ENCODE measurements at regions not wholly inside any gene's neighbourhood (a gene's known extent, or its start where the extent isn't known, plus 50 kb on each side); places are given as distances from the start of the nearest gene placed in this dataset.
"Not testable (repeated sequence)": the region's sequence is repeated elsewhere in the genome, so short reads cannot be mapped to it uniquely, and the experiment has no call there.

DNA sequence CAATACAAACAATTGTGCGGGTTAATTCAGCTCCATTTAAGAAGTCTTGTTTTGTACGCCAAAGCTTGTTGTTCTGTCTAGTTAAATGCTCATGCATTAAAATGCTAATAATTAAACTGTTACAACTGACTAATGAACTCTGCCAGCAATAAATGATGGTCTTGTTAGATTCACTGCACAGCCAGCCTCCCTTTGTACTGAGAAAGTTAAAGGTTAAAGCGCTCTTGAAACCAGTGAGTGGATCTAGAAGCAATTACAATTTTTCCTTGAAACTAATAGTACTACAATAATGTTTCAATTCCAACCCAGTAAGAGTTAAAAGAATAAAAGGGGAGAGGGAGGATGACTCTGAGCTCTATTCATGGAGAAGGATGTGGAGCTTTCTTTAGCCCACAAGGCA is 233.0 kb downstream of the EMX2 start:
- H3K4me3 ChIP-seq (ENCODE audit: low read depth, low read length), result no peak overlapping the region
- H3K9me3 ChIP-seq (ENCODE audit: control insufficient read depth, insufficient read depth, low read depth, low read length), result no peaks in the 10 kb centered on the region
- no peaks in the 10 kb centered on the region for H3K36me3 ChIP-seq (ENCODE audit: control insufficient read depth in 2 of 2, insufficient read depth in 1 of 2, low read length in 2 of 2)
- CTCF ChIA-PET, result interaction anchor here (0.7 to 1.5 kb wide), 2 partner anchors 12 to 237 kb away, joined by 4 to 5 read pairs; no protein-coding TSS in a partner anchor
- no peak overlapping the region for H3K27ac ChIP-seq (ENCODE audit: extremely low read depth, low read depth, low read length)
- no peak for TF ChIP-seq HOXC10 (CRISPR knock-in tag; IDR thresholded peaks at IDR 0.05)
- TF ChIP-seq ZNF768 (tag by site-specific recombination; IDR thresholded peaks at IDR 0.05), result no peak
- no peak for TF ChIP-seq ZNF654 (tag by site-specific recombination; IDR thresholded peaks at IDR 0.05; ENCODE audit: low read depth)
- POLR2A ChIA-PET, result no interaction called here
- H3K4me1 ChIP-seq (ENCODE audit: control insufficient read depth, insufficient read depth, low read length), result no peaks in the 10 kb centered on the region

DNA sequence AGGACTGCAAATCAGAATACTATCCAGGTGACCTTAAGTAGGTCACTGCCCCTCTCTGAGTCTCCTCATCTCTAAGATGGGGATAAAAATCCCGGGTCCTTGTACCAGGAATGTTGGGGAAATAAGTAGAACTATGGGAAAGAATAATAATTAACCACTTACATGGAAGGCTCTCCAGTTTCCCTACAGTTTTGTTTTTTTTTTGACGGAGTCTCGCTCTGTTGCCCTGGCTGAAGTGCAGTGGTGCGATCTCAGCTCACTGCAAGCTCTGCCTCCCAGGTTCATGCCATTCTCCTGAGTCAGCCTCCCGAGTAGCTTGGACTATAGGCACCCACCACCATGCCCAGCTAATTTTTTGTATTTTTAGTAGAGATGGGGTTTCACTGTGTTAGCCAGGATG is 234.7 kb downstream of the EMX2 start:
- H3K36me3 ChIP-seq (ENCODE audit: control insufficient read depth in 2 of 2, insufficient read depth in 1 of 2, low read length in 2 of 2); H3K27ac ChIP-seq (ENCODE audit: extremely low read depth, low read depth, low read length); H3K4me1 ChIP-seq (ENCODE audit: control insufficient read depth, insufficient read depth, low read length); H3K9me3 ChIP-seq (ENCODE audit: control insufficient read depth, insufficient read depth, low read depth, low read length); H3K4me3 ChIP-seq (ENCODE audit: low read depth, low read length); CTCF ChIA-PET: not testable (repeated sequence)
- POLR2A ChIA-PET, result interaction anchor here (0.7 kb wide), 1 partner anchor 1234 kb away, joined by 3 read pairs; no protein-coding TSS in a partner anchor

DNA sequence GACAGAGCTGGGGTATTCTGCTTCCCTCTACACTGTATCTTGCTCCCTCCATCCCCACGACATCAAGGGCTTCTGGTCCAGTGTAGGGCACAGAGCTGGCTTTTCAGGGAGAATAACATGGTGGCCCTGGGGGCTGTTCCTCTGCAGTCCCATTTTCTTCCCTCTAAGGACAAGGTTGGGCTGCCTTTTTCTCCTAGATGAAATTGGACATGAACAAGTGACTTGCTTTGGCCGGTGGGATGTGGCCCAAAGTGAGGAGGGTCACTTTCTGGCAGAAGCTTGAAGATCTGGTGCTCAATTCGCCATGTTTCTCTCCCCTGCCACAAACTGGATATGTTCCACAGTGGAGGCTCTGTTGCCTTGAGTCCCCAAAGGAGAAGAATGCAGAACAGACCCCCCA is 235.7 kb downstream of the EMX2 start:
- no peak overlapping the region for H3K27ac ChIP-seq (ENCODE audit: extremely low read depth, low read depth, low read length)
- no peaks in the 10 kb centered on the region for H3K9me3 ChIP-seq (ENCODE audit: control insufficient read depth, insufficient read depth, low read depth, low read length)
- H3K4me1 ChIP-seq (ENCODE audit: control insufficient read depth, insufficient read depth, low read length), result no peaks in the 10 kb centered on the region
- ChIA-PET CTCF (interaction anchor here (0.9 kb wide), 1 partner anchor 561 kb away, joined by 5 read pairs; no protein-coding TSS in a partner anchor), POLR2A (no interaction called here)
- no peak overlapping the region for H3K4me3 ChIP-seq (ENCODE audit: low read depth, low read length)
- no peaks in the 10 kb centered on the region for H3K36me3 ChIP-seq (ENCODE audit: control insufficient read depth in 2 of 2, insufficient read depth in 1 of 2, low read length in 2 of 2)
- TF ChIP-seq FEZF1 (tag by site-specific recombination; IDR thresholded peaks at IDR 0.05) (no peak), ZBTB21 (tag by site-specific recombination; IDR thresholded peaks at IDR 0.05) (no peak), ZNF354C (tag by site-specific recombination; IDR thresholded peaks at IDR 0.05; ENCODE audit: borderline replicate concordance, low read depth) (no peak), ZNF837 (tag by site-specific recombination; IDR thresholded peaks at IDR 0.05) (no peak), ZNF747 (tag by site-specific recombination; IDR thresholded peaks at IDR 0.05) (no peak), WT1 (tag by site-specific recombination; IDR thresholded peaks at IDR 0.05) (no peak), KLF7 (tag by site-specific recombination; IDR thresholded peaks at IDR 0.05; ENCODE audit: borderline replicate concordance) (no peak), ZNF423 (tag by site-specific recombination; IDR thresholded peaks at IDR 0.05) (no peak), ZNF202 (tag by site-specific recombination; IDR thresholded peaks at IDR 0.05; ENCODE audit: borderline replicate concordance) (no peak), ZNF768 (tag by site-specific recombination; IDR thresholded peaks at IDR 0.05) (no peak), HOXA7 (CRISPR knock-in tag; IDR thresholded peaks at IDR 0.05; ENCODE audit: borderline replicate concordance) (no peak), ZSCAN23 (tag by site-specific recombination; IDR thresholded peaks at IDR 0.05) (no peak), SALL2 (tag by site-specific recombination; IDR thresholded peaks at IDR 0.05; ENCODE audit: borderline replicate concordance) (no peak)
- TF ChIP-seq, protein P1, sequence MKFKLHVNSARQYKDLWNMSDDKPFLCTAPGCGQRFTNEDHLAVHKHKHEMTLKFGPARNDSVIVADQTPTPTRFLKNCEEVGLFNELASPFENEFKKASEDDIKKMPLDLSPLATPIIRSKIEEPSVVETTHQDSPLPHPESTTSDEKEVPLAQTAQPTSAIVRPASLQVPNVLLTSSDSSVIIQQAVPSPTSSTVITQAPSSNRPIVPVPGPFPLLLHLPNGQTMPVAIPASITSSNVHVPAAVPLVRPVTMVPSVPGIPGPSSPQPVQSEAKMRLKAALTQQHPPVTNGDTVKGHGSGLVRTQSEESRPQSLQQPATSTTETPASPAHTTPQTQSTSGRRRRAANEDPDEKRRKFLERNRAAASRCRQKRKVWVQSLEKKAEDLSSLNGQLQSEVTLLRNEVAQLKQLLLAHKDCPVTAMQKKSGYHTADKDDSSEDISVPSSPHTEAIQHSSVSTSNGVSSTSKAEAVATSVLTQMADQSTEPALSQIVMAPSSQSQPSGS (tag by site-specific recombination; IDR thresholded peaks at IDR 0.05; ENCODE audit: low read depth), result no peak
- TF ChIP-seq, protein P2, sequence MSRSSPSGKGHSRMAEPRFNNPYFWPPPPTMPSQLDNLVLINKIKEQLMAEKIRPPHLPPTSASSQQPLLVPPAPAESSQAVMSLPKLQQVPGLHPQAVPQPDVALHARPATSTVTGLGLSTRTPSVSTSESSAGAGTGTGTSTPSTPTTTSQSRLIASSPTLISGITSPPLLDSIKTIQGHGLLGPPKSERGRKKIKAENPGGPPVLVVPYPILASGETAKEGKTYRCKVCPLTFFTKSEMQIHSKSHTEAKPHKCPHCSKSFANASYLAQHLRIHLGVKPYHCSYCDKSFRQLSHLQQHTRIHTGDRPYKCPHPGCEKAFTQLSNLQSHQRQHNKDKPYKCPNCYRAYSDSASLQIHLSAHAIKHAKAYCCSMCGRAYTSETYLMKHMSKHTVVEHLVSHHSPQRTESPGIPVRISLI (tag by site-specific recombination; IDR thresholded peaks at IDR 0.05), result no peak
- TF ChIP-seq, protein P3, sequence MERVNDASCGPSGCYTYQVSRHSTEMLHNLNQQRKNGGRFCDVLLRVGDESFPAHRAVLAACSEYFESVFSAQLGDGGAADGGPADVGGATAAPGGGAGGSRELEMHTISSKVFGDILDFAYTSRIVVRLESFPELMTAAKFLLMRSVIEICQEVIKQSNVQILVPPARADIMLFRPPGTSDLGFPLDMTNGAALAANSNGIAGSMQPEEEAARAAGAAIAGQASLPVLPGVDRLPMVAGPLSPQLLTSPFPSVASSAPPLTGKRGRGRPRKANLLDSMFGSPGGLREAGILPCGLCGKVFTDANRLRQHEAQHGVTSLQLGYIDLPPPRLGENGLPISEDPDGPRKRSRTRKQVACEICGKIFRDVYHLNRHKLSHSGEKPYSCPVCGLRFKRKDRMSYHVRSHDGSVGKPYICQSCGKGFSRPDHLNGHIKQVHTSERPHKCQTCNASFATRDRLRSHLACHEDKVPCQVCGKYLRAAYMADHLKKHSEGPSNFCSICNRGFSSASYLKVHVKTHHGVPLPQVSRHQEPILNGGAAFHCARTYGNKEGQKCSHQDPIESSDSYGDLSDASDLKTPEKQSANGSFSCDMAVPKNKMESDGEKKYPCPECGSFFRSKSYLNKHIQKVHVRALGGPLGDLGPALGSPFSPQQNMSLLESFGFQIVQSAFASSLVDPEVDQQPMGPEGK (tag by site-specific recombination; IDR thresholded peaks at IDR 0.05), result no peak
